ENCODE measurements at regions not wholly inside any gene's neighbourhood (a gene's known extent, or its start where the extent isn't known, plus 50 kb on each side); places are given as distances from the start of the nearest gene placed in this dataset.

DNA sequence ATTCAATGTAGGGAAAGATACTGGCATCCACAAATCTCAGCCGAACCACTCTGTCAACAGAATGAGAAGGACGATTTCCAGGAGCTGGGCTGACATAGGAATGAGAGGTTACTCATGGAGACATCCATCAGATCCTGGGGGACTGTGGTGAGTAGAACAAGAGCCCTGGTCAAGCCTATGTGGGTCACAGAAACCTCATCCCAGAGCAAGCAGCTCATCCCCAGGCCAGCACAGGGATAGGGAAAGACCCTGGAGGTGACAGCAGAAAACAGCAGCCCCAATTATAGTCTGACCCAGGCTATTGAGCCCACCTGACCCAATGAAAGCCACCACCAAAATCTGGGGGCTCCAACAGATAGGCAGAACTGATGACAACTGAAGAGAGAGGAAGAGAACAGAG, 128.0 kb upstream of the SERPIND1 start:
- TF ChIP-seq CTCF (IDR thresholded peaks at IDR 0.05) (no peak), REST (IDR thresholded peaks at IDR 0.05) (no peak)

Measured in A549 (cell line).